ENCODE measurements at regions not wholly inside any gene's neighbourhood (a gene's known extent, or its start where the extent isn't known, plus 50 kb on each side); places are given as distances from the start of the nearest gene placed in this dataset.

DNA sequence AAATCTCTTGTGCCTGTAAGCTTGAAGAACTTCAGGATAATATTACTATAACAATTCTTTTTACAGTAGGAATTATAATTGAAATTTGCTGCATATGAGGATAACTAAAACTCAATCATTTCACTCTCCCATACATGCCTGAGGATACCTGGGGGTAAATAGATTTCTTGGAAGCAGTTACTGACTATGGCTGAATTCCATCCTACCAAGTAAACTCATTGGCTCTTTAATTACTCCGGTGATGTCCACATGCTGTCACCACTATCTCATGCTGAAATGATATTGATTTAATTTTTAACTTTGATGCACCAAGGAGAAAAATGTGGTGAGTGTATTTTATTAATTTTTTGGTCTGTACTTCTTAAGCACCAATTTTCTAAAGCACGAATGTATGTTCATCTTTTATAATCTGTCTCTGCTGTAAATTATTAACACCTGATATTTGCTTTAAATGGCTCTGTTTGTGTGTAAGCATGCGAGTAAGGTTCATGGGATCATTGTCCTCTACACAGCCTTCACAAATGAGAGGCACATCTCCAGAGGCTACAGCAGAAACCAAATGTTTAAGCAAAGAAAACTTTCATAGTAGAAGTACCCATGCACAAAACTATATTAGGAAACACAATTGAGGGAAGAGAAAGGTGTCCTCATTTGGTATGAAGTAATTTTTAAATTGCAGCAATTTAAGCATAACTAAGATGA is 164.2 kb upstream of the POU3F2 start:
- FAIRE-seq: no peak

- no peak for FAIRE-seq
Observed at GRCh38 chr6:98672681-98673475, 161.5 kb upstream of the POU3F2 start.

- no peak for FAIRE-seq
Observed at GRCh38 chr6:98678481-98678880, 155.9 kb upstream of the POU3F2 start.

GRCh38 chr6:98686008-98686601 is 148.3 kb upstream of the POU3F2 start:
- no peak for FAIRE-seq

DNA sequence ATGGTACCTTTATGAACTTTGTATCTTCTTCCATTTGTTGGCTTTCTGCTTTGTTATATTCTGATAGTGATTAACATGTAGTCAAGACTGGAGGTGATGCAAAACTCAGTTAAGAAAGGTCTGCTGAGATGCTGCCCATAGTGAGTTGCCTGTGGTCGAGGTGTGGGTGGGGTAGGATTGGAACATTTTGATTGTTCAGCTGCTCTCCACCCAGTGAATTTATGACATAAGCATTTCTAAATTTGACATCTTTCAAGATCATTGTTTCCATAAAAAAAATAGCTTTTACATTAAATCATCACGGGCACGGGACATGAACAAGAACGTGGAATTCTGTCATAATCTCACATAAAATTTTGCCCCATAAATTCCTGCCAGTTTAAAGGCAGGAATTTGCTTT is 146.6 kb upstream of the POU3F2 start:
- no peak for FAIRE-seq

- FAIRE-seq: no peak
Observed at GRCh38 chr6:98695091-98695801, 139.1 kb upstream of the POU3F2 start.

DNA sequence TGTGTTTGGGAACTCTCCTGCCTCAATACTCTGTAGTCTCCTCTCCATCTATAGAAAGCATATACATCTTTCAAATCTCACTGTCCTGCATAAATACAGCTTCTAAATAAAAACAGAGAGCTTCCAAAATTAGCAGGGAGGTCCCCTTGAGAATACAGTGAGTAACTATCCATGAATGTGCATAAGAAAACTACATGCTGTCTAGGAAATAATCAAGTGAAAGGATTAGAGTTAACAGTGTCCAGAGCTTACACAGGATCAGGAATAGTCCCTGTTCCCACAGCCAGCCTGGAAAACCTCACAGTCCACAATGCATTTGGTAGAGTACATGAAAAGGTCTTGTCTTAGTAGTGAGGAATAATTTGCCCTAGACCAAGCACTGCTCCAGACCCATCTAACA is 123.0 kb upstream of the POU3F2 start:
- no peak for FAIRE-seq

DNA sequence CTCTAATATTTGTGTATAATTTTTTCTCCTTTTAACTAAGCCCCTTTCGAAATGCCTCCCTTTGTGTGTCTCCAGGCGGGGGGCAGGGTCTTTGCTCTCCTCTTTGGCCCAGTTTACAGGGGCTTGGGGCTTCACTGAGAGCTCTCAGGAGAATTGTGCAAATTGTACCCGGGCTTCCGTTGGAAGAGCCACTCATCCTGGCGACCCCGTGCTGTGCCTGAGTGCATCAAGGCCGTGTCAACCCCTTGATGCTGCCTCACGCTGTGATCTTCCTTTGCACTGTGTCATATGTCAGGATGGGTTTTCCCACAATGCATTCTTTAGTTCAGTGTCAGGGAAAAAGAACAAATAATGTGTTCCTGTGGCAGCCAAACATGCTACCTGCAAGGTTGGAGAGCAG is 118.0 kb upstream of the POU3F2 start:
- FAIRE-seq: no peak

DNA sequence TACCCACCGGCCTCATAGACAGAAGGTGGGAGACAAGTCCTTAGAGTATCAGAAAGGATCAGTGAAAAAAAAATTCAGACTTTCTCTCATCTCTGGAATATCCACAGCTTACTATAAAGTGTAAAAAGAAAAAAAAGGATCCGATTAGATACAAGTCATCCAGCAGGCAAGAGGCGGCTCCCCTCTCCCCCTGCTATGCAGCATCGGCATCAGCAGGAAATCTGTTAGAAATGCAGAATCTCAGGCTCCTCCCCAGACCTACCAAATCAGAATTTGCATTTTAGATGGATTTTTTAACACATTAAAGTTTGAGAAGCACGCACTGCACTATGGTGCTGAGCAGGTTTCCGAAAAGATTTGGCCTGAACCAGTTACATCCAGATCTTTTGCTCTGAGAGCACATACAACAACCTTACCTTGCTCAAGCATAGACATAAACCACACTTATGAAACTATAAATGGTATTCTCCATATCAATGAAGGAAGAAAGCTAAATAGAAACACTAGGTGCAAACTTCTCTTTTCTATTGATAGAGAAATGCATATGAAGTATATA is 117.0 kb upstream of the POU3F2 start:
- no peak for FAIRE-seq

- FAIRE-seq: no peak
Observed at GRCh38 chr6:98717988-98718387, 116.4 kb upstream of the POU3F2 start.

DNA sequence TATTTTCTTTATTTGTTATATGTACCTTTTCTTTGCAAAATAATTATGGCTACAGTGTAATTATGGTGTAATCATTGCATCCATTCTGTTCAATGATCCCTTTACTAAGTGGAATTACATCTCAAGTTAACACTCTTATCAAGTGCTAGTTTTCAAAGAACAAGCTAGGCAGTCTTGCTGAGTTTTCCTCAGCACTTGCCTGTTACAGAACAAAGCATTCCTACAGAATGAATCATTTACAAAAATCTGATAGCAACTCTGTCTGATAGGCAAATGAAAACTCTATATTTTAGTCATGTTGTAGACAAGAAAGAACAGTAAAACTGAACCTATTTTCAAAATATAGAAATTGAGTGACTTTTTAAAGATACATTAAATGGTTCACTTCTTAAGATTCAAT is 109.8 kb upstream of the POU3F2 start:
- FAIRE-seq: no peak

DNA sequence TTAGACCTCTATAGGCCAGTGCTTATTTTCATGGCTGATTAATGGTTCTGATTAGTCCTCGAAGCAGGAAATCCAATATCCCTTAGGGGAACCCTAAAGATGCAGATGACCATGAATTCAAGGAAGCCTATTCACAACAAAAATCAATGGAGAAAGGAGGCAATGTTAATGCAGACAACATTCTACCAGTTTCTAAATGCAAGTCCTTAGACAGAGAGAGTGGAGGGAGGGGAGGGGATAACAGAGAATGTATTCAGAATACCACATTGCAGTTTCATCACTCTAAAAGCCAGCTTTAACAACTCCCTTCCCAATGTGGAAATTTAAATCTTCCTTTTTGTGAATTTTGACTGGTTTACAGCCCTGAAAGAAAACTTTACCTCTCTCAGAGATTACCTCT is 87.1 kb upstream of the POU3F2 start:
- no peak for FAIRE-seq

GRCh38 chr6:98747960-98748359 is 86.4 kb upstream of the POU3F2 start:
- no peak for FAIRE-seq

GRCh38 chr6:98759459-98759858 is 74.9 kb upstream of the POU3F2 start:
- no peak for FAIRE-seq

- peak; percentile 59 for FAIRE-seq
Observed at GRCh38 chr6:98764373-98764911, 69.9 kb upstream of the POU3F2 start.

DNA sequence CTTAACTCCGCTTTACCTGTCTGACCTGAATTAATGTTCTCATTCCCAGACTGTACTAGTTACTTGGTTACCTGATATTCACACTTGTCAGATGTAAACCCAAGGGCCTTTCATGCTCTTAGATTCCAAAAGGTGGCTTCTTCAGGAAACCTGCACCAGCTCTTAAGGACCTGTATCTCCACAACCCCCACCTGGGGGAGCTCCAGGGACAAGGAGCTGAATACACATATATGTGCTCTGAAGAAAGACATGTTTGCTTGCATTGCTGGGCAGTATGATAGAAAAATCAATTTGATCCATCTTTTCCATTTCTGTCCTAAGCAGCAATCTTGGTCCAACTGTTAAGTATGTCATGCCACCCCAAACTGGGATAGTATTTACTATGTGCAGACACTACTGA is 64.8 kb upstream of the POU3F2 start:
- FAIRE-seq: no peak

DNA sequence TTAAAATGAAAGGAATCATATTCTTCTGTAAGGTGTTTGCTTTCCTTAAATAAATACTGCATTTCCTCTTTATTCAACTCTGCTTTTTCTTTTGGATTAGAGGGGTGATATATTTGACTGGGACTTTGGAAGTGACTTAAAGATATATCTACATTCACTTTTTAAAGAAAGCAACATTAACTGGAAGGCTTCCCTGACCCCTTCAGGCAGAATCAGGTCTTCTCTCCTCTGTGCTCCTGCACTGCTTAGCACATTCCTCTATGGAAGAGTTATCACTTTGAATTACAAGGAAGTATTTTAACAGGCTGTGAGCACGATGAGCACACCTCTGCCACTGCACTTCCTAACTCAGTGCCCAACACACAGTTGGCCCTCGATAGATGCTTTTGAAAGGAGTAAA is 59.2 kb upstream of the POU3F2 start:
- FAIRE-seq: no peak

- no peak for FAIRE-seq
Observed at GRCh38 chr6:98777762-98778161, 56.6 kb upstream of the POU3F2 start.

DNA sequence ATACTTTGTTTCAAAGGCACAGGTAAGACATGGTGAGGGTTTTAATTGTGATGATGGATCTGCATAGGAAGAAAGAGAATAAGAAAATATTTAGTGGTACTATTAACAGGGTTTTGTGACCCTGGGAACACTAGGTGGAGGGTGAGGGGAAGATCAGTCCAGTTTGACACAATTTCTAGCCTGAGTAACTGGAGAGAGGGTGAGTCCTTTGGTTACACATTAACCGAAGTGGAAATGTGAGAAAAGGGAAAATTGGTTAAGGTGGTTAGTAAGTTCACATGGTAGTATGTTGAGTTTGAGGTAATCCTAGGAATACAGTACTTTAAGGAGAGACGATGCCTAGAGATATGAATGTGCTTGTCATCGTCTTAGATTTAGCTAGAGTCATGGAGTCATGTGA is 54.8 kb upstream of the POU3F2 start:
- no peak for FAIRE-seq

- FAIRE-seq: no peak
Observed at GRCh38 chr6:98782772-98783171, 51.6 kb upstream of the POU3F2 start.

- FAIRE-seq: no peak
Observed at GRCh38 chr6:98783578-98783977, 50.8 kb upstream of the POU3F2 start.
